ENCODE measurements at regions not wholly inside any gene's neighbourhood (a gene's known extent, or its start where the extent isn't known, plus 50 kb on each side); places are given as distances from the start of the nearest gene placed in this dataset.

- TF ChIP-seq, protein P1, sequence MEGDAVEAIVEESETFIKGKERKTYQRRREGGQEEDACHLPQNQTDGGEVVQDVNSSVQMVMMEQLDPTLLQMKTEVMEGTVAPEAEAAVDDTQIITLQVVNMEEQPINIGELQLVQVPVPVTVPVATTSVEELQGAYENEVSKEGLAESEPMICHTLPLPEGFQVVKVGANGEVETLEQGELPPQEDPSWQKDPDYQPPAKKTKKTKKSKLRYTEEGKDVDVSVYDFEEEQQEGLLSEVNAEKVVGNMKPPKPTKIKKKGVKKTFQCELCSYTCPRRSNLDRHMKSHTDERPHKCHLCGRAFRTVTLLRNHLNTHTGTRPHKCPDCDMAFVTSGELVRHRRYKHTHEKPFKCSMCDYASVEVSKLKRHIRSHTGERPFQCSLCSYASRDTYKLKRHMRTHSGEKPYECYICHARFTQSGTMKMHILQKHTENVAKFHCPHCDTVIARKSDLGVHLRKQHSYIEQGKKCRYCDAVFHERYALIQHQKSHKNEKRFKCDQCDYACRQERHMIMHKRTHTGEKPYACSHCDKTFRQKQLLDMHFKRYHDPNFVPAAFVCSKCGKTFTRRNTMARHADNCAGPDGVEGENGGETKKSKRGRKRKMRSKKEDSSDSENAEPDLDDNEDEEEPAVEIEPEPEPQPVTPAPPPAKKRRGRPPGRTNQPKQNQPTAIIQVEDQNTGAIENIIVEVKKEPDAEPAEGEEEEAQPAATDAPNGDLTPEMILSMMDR (IDR thresholded peaks at IDR 0.05): no peak
- no peak for TF ChIP-seq POLR2A (IDR thresholded peaks at IDR 0.05)
These were observed 111.2 kb downstream of the KCNRG start for GRCh38 chr13:50126263-50126992.
